ENCODE measurements at regions not wholly inside any gene's neighbourhood (a gene's known extent, or its start where the extent isn't known, plus 50 kb on each side); places are given as distances from the start of the nearest gene placed in this dataset.

DNA sequence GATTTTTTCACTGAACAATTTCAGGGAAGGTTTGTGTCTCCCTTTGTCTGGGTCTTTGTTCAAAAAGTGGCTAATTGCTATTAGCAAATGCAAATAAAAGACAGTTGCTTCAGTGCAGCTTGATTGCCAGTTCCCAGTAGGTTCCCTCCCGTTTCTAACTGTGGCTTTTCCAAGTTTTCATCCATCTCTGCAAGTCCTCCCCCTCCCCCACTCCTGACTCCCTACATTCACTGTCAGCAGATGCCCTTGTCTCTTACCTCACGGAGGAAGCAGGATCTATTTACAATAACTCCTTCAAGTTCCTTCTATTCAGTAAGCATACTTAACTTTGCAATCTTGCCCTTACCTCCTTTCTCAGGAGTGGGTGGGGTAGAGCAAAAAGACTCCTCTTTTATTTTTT, 55.4 kb upstream of the SCEL start:
- Mint-ChIP-seq H3K4me1 (ENCODE audit: low read depth) (peaks cover 16% of the 10 kb centered on the region), H3K9me3 (ENCODE audit: low read depth) (no peaks in the 10 kb centered on the region), H3K36me3 (no peaks in the 10 kb centered on the region), H3K4me3 (no peak overlapping the region), H3K27ac (no peak overlapping the region), H3K27me3 (no peaks in the 10 kb centered on the region)

DNA sequence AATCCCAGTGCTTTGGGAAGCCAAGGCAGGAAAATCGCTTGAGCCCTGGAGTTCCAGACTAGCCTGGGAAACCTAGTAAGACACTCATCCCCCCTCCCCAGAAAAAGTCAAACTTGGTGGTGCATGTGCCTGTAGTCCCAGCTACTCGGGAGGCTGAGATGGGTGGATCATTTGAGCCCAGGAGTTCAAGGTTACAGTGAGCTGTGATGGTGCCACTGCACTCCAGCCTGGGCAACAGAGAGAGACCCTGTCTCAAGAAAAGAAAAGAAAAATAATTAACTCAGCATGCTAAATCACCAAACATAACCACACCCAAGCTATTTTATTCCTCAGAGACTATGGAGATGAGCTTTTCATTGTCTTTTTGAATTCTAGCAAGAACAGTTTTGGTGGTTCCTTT, 56.2 kb upstream of the SCEL start:
- Mint-ChIP-seq H3K4me3 (no peak overlapping the region), H3K27ac (no peak overlapping the region), H3K36me3 (no peaks in the 10 kb centered on the region), H3K4me1 (ENCODE audit: low read depth) (peaks cover 16% of the 10 kb centered on the region), H3K27me3 (no peaks in the 10 kb centered on the region), H3K9me3 (ENCODE audit: low read depth) (no peaks in the 10 kb centered on the region)

DNA sequence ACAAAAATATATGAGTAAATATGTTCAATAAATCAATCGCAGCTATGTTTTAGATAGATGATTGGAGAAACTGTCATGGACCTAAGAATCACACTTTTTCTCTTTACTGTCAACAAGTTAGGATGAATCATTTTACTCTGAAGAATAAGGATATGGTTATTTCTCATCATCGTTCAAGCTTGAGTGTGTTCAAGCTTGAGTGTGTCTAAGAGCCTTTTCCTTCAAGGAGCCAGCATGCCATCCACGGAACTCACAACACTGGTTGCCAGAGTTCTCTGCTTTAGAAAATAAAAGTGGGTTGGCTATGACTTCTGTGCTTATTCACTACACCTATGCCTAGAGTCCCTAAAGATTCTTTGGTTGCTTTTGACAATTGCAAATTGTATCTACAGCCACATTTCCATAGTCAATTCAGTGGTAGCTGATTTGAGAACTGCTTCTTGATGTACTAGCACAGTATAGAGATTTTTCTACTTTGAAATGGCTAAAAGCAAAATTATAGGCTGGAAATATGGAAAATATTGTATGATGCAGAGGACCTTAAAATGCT, 58.1 kb upstream of the SCEL start:
- Mint-ChIP-seq H3K27ac (peak overlapping the region; percentile 28), H3K36me3 (no peaks in the 10 kb centered on the region), H3K9me3 (ENCODE audit: low read depth) (no peaks in the 10 kb centered on the region), H3K27me3 (no peaks in the 10 kb centered on the region), H3K4me3 (peak overlapping the region; percentile 88), H3K4me1 (ENCODE audit: low read depth) (peaks cover 16% of the 10 kb centered on the region)

DNA sequence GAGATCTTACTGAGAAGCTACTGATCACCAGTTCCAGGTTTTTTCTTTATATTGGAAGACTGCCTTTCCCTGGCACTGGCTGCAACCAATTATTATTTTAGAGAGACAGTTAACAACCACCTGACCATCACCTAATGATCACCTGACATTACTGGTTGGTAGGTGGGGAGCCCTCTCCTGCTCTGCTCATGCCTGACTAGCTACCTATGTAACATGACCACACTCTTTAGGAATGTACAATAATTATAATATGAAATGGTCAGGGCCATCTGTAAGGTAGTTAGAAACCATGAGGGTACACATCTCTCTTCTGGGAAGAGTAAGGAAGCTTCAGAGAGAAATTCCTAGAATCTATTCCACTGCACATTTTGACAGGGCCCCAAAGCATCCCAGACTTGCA, 59.0 kb upstream of the SCEL start:
- Mint-ChIP-seq H3K27me3 (no peaks in the 10 kb centered on the region), H3K4me3 (no peak overlapping the region), H3K36me3 (no peaks in the 10 kb centered on the region), H3K4me1 (ENCODE audit: low read depth) (peaks cover 16% of the 10 kb centered on the region), H3K9me3 (ENCODE audit: low read depth) (no peaks in the 10 kb centered on the region), H3K27ac (no peak overlapping the region)

DNA sequence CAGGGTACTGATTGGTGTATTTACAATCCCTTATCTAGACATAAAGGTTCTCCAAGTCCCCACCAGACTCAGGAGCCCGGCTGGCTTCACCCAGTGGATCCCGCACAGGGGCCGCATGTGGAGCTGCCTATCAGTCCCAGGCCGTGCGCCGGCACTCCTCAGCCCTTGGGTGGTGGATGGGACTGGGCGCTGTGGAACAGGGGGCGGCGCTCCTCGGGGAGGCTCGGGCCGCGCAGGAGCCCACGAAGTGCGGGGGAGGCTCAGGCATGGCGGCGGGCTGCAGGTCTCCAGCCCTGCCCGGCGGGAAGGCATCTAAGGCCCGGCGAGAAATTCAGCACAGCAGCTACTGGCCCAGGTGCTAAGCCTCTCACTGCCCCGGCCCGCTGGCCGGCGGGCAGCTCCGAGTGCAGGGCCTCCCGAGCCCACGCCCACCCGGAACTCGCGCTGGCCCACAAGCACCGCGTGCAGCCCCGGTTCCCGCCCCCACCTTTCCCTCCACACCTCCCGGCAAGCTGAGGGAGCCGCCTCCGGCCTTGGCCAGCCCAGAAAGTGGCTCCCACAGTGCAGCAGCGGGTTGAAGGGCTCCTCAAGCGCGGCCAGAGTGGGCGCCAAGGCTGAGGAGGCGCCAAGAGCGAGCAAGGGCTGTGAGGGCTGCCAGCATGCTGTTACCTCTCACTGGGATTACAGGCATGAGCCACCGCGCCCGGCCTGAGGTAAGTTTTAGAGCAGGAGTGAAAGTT, 60.0 kb upstream of the SCEL start:
- H3K4me1 Mint-ChIP-seq (ENCODE audit: low read depth): peaks cover 16% of the 10 kb centered on the region
- H3K36me3 Mint-ChIP-seq: no peaks in the 10 kb centered on the region
- H3K9me3 Mint-ChIP-seq (ENCODE audit: low read depth): no peaks in the 10 kb centered on the region
- no peak overlapping the region for H3K4me3 Mint-ChIP-seq
- no peaks in the 10 kb centered on the region for H3K27me3 Mint-ChIP-seq
- H3K27ac Mint-ChIP-seq: no peak overlapping the region

DNA sequence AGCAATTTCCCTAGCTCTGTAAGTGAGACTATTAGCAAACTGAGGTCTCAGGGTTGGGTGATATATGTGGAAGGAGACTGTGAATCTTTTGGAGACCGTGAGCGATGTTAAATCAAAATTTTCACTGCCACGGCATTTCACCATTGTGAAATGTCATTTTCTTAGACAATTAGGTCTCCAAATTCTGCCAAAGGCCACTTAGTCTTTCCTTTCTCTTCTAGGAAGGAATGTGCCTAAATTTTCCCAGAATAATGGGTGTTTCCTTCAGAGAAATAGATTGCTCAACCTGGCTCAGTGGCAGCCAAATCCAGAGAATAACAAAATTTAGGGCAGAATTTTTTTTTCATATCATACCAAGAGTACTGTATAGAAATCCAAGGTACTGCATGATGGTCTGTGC, 64.5 kb upstream of the SCEL start:
- H3K9me3 Mint-ChIP-seq (ENCODE audit: low read depth): no peaks in the 10 kb centered on the region
- no peak overlapping the region for H3K27ac Mint-ChIP-seq
- no peaks in the 10 kb centered on the region for H3K36me3 Mint-ChIP-seq
- no peak overlapping the region for H3K4me3 Mint-ChIP-seq
- H3K27me3 Mint-ChIP-seq: no peaks in the 10 kb centered on the region
- no peaks in the 10 kb centered on the region for H3K4me1 Mint-ChIP-seq (ENCODE audit: low read depth)

DNA sequence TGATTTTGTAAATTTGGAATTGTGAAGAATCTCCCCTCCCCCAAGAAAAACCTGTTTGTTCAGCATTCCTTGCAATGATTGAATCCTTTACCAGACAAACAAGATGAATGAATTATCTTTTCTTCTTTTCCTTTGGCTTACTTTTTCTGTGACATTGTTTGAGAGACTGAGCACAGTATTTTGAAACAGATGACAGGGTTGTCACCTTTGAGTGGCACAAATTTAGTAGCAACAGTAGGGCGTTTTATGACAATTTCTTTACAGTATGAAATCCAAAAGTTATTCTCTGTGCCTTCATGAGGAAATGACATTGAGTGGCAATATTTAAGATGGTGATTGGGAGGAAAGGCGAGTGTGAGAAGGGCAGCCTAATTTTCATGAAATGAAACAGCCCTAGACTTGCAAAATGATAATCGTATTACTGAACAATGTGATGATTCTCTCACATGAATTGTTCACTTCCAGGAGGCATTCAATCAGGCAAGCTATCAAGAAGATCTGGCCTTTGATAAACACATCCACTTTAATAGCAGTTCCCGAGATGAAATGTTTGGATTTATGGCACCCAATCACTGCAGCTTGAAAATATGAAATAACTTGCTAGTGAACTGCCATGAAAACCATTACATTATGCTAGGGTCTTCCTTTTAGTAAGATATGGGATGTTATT, 68.6 kb upstream of the SCEL start:
- Mint-ChIP-seq H3K27ac (no peak overlapping the region), H3K36me3 (no peaks in the 10 kb centered on the region), H3K4me3 (no peak overlapping the region), H3K27me3 (no peaks in the 10 kb centered on the region), H3K4me1 (ENCODE audit: low read depth) (no peaks in the 10 kb centered on the region), H3K9me3 (ENCODE audit: low read depth) (no peaks in the 10 kb centered on the region)

DNA sequence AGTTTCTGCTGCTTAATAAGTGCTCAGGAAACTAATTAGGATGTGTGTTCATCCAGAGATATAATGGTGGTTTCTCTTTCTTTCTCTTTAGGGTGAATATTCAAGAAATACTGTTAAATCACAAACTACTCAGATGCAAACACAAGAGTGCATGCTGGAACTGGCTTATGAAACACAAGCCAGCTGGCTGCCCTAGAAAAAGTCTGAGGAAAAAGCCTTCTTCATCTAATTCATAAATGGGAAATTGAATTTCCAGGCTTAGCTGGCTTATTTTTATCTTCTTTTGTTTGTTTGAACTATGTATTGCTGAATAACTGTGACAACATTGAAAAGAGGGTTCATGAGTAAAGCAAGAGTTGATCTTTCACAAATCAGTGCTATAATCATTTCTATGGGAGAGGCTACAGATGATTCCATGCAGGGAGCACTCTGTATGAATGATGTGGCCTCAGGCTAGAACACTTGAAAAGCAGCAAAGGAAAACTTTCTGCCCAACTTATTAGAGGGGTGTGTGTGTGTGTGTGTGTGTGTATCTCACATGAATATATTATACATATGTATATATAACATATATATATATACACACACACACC, 69.8 kb upstream of the SCEL start:
- H3K4me1 Mint-ChIP-seq (ENCODE audit: low read depth): no peaks in the 10 kb centered on the region
- H3K36me3 Mint-ChIP-seq: no peaks in the 10 kb centered on the region
- H3K27ac Mint-ChIP-seq: no peak overlapping the region
- no peaks in the 10 kb centered on the region for H3K9me3 Mint-ChIP-seq (ENCODE audit: low read depth)
- H3K4me3 Mint-ChIP-seq: no peak overlapping the region
- H3K27me3 Mint-ChIP-seq: no peaks in the 10 kb centered on the region

DNA sequence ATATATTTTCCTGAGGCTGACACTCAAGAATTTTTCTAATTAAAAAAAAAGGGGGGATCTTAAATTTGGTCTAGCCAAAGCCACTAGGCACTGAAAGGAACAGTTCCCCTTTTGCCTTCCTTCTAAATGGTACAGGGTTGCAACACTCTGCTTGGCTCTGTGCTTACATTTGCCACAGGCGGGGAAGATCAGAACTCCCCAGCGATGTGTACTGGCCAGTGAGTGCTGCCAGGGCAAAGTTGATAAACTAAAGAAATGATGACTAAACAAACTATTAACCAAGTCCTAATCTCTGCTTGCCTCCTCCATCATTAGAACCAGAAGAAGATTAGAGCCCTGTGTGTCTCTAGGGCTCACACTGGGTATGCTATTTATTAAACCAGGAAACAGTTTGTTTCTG, 75.3 kb upstream of the SCEL start:
- Mint-ChIP-seq H3K27me3 (peaks cover 2% of the 10 kb centered on the region), H3K36me3 (no peaks in the 10 kb centered on the region), H3K9me3 (ENCODE audit: low read depth) (no peaks in the 10 kb centered on the region), H3K27ac (no peak overlapping the region), H3K4me3 (no peak overlapping the region), H3K4me1 (ENCODE audit: low read depth) (no peaks in the 10 kb centered on the region)

DNA sequence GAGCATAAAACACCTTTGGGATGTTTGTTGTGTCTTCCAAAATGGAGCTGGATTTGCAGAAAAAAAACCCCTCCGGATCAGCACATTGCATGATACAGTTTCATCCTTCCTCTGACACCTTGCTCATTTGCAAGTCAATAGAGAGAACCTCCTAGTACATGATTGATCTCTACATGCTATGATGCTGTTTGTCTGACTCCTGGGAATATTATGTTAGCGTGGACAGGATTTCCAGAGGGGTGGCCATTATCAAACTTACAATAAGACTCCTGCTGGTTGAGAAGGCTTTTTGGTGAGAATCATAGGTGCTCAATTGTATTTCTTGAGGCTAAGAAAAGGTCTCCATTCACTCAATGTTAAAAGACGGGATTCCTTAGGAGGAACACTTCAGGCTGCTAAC, 75.9 kb upstream of the SCEL start:
- H3K4me1 Mint-ChIP-seq (ENCODE audit: low read depth): no peaks in the 10 kb centered on the region
- H3K27me3 Mint-ChIP-seq: peaks cover 2% of the 10 kb centered on the region
- no peak overlapping the region for H3K4me3 Mint-ChIP-seq
- no peaks in the 10 kb centered on the region for H3K9me3 Mint-ChIP-seq (ENCODE audit: low read depth)
- H3K27ac Mint-ChIP-seq: no peak overlapping the region
- H3K36me3 Mint-ChIP-seq: no peaks in the 10 kb centered on the region

DNA sequence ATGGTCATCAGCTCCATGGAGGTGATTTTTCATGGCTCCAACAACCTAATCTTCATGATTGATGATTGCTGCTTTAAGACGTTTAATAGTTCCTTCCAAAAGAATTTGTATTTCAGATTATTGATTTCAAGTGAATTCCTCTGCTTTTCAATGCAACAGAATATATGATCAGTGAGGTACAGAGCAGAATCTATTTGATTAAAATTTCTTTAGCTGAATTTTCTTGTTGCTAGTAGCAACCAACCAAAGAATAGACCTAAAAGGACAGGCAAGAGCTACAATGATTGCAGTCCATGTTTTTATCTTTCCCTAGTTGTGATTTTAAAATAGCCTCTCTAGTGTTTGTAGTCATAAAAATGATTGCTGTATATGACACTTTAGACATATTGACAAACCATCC, 76.8 kb upstream of the SCEL start:
- no peak overlapping the region for H3K27ac Mint-ChIP-seq
- H3K4me3 Mint-ChIP-seq: no peak overlapping the region
- H3K27me3 Mint-ChIP-seq: peaks cover 2% of the 10 kb centered on the region
- no peaks in the 10 kb centered on the region for H3K4me1 Mint-ChIP-seq (ENCODE audit: low read depth)
- H3K9me3 Mint-ChIP-seq (ENCODE audit: low read depth): no peaks in the 10 kb centered on the region
- no peaks in the 10 kb centered on the region for H3K36me3 Mint-ChIP-seq

DNA sequence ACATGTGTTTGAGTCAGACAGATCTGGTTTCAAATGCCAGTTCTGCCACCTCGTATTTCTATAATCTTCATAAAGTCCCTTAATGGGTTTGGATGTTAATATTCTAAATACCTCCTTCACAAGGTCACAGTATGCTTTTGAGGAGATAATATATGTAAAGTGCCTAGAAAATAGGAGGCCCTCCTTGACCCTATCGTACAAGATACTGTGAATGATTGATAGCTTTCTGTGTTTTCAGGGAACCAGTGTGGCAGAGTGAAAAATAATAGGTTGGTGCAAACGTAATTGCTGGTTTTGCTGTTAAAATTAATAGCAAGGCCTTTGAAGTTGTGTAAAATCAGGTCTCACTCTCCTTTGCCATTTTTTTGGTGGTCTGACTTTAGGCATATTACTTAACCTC, 77.5 kb upstream of the SCEL start:
- H3K27ac Mint-ChIP-seq: no peak overlapping the region
- H3K4me3 Mint-ChIP-seq: no peak overlapping the region
- H3K4me1 Mint-ChIP-seq (ENCODE audit: low read depth): no peaks in the 10 kb centered on the region
- H3K36me3 Mint-ChIP-seq: no peaks in the 10 kb centered on the region
- H3K27me3 Mint-ChIP-seq: peaks cover 2% of the 10 kb centered on the region
- no peaks in the 10 kb centered on the region for H3K9me3 Mint-ChIP-seq (ENCODE audit: low read depth)

DNA sequence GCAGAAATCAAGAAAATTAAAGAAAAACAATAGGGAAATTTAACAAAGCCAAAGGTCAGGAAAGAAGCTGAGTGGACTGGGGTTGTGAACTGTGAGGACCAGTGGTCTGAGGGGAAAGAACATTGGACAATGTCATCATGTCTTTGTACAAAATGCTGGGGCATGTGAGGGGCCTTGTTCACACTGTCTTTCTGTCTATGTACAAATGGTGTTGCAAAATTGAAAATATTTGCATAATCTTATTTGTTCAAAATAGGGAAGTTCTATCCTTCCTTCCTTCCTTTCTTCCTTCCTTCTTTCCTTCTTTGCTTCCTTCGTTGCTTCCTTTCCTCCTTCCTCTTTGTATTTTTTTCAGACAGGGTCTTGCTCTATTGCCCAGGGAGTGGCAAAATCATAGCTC, 79.2 kb upstream of the SCEL start:
- Mint-ChIP-seq H3K27ac (no peak overlapping the region), H3K4me3 (no peak overlapping the region), H3K4me1 (ENCODE audit: low read depth) (no peaks in the 10 kb centered on the region), H3K27me3 (peaks cover 2% of the 10 kb centered on the region), H3K9me3 (ENCODE audit: low read depth) (no peaks in the 10 kb centered on the region), H3K36me3 (no peaks in the 10 kb centered on the region)

DNA sequence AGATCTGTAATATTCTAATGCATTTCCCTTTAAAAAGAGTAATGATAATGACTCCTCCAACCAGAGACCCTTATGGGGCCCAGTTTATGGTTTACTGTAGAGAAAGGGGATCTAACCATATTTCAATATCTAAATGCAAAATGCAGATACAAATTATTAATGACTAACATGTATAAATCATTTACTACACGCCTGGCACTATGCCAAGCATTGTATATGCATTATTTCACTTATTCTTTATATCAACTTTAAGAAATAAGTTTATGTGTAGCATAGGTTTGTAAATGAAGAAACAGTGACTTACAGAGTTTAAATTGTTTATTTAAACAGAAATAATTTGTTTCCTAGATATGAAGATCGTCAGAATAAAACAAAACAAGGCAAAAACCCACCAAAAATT, 86.2 kb upstream of the SCEL start:
- Mint-ChIP-seq H3K27me3 (peaks cover 3% of the 10 kb centered on the region), H3K9me3 (ENCODE audit: low read depth) (no peaks in the 10 kb centered on the region), H3K27ac (no peak overlapping the region), H3K4me1 (ENCODE audit: low read depth) (peaks cover 5% of the 10 kb centered on the region), H3K36me3 (no peaks in the 10 kb centered on the region), H3K4me3 (no peak overlapping the region)

DNA sequence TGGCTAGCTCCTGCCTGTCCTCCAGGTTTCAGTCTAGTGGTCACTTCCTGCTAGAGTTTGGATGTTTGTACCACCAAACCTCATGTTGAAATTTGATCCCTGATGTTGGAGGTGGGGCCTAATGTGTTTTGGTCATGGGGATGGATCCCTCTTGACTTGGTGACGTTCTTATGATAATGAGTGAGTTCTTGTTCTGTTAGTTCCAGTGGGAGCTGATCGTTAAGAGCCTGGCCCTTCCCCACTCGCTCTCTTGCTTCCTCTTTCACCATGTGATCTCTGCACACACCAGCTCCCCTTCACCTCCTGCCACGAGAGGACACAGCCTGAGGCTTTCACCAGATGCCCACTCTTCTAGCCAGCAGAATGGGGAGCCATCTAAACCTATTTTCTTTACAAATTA, 86.8 kb upstream of the SCEL start:
- Mint-ChIP-seq H3K36me3 (no peaks in the 10 kb centered on the region), H3K27ac (no peak overlapping the region), H3K4me3 (no peak overlapping the region), H3K27me3 (peaks cover 3% of the 10 kb centered on the region), H3K9me3 (ENCODE audit: low read depth) (no peaks in the 10 kb centered on the region), H3K4me1 (ENCODE audit: low read depth) (peaks cover 5% of the 10 kb centered on the region)

Measured in activated naive CD8-positive, alpha-beta T cell (primary cell).